ENCODE measurements at regions not wholly inside any gene's neighbourhood (a gene's known extent, or its start where the extent isn't known, plus 50 kb on each side); places are given as distances from the start of the nearest gene placed in this dataset.
"Not testable (repeated sequence)": the region's sequence is repeated elsewhere in the genome, so short reads cannot be mapped to it uniquely, and the experiment has no call there.

DNA sequence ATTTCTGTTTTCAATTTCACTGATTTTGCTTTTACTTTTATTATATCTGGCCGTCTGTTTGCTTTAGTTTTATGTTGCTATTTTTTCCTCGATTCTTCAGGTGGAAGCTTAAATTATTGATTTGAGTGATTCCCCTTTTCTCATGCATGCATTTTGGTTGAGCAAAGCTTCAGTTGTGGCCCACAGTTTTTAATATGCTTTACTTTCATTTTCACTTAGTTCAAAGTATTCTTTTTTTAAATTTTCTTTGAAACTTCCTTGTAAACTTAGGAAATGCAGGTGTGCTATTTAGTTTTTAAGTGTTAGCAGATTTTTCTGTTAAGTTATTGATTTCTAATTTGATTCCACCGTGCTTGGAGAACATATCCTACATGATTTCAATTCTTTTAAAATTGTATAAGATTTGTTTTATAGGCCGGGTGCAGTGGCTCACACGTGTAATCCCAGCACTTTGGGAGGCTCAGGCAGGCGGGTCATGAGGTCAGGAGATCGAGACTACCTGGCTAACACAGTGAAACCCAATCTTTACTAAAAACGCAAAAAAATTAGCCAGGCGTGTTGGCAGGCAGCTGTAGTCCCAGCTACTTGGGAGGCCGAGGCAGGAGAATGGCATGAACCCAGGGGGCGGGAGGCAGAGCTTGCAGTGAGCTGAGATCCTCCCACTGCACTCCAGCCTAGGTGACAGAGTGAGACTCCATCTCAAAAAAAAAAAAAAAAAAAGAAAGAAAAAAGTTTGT lies 531.2 kb downstream of the KIF2B start:
- no peak for DNase-seq (ENCODE audit: low read depth)
- Histone ChIP-seq H3K4me3 (ENCODE audit: low read depth, low read length) (no peak overlapping the region), H3K27me3 (ENCODE audit: control insufficient read depth, insufficient read depth, low read length) (no peaks in the 10 kb centered on the region), H3K36me3 (ENCODE audit: control insufficient read depth, insufficient read depth, low read length) (no peaks in the 10 kb centered on the region)
- TF ChIP-seq, protein P1, sequence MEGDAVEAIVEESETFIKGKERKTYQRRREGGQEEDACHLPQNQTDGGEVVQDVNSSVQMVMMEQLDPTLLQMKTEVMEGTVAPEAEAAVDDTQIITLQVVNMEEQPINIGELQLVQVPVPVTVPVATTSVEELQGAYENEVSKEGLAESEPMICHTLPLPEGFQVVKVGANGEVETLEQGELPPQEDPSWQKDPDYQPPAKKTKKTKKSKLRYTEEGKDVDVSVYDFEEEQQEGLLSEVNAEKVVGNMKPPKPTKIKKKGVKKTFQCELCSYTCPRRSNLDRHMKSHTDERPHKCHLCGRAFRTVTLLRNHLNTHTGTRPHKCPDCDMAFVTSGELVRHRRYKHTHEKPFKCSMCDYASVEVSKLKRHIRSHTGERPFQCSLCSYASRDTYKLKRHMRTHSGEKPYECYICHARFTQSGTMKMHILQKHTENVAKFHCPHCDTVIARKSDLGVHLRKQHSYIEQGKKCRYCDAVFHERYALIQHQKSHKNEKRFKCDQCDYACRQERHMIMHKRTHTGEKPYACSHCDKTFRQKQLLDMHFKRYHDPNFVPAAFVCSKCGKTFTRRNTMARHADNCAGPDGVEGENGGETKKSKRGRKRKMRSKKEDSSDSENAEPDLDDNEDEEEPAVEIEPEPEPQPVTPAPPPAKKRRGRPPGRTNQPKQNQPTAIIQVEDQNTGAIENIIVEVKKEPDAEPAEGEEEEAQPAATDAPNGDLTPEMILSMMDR (IDR thresholded peaks at IDR 0.05; ENCODE audit: insufficient read depth, low read length, severe bottlenecking), result no peak
- FAIRE-seq, result no peak

- not testable (repeated sequence) for DNase-seq (ENCODE audit: low read depth); H3K36me3 ChIP-seq (ENCODE audit: control insufficient read depth, insufficient read depth, low read length); FAIRE-seq; H3K27me3 ChIP-seq (ENCODE audit: control insufficient read depth, insufficient read depth, low read length); H3K4me3 ChIP-seq (ENCODE audit: low read depth, low read length)
These were observed 538.3 kb downstream of the KIF2B start for GRCh38 chr17:54361073-54361472.

GRCh38 chr17:54368906-54369305 lies 531.7 kb upstream of the TOM1L1 start:
- no peak for DNase-seq (ENCODE audit: low read depth)

GRCh38 chr17:54372069-54372749 lies 528.4 kb upstream of the TOM1L1 start:
- FAIRE-seq, result no peak

More at GRCh38 chr17:54368906-54369305, 531.7 kb upstream of the TOM1L1 start:
- no peaks in the 10 kb centered on the region for H3K27me3 ChIP-seq (ENCODE audit: control insufficient read depth, insufficient read depth, low read length)
- H3K36me3 ChIP-seq (ENCODE audit: control insufficient read depth, insufficient read depth, low read length), result no peaks in the 10 kb centered on the region
- TF ChIP-seq, protein P1 (IDR thresholded peaks at IDR 0.05; ENCODE audit: insufficient read depth, low read length, severe bottlenecking), result no peak
- no peak overlapping the region for H3K4me3 ChIP-seq (ENCODE audit: low read depth, low read length)
- no peak for FAIRE-seq

DNA sequence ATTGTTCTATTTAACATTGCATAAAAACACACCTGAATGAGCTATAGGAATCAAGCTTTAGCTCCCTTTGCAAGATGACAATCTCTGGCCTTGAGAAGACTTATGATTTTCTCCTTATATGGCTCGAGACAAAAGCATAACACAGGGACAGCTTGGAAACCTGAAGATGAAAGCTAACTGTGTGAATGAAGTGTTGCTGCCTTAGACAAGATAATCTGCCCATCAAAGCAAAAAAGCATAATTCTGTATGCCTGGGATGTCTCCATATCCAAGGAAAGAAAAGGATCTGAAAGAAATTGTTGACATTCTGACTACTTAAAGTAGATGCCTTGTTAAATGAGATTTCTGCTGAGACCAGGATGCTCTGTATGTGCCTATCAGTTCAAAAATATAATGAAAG lies 526.7 kb upstream of the TOM1L1 start:
- TF ChIP-seq, protein P1 (IDR thresholded peaks at IDR 0.05; ENCODE audit: insufficient read depth, low read length, severe bottlenecking), result no peak
- DNase-seq (ENCODE audit: low read depth), result no peak
- FAIRE-seq, result no peak
- Histone ChIP-seq H3K4me3 (ENCODE audit: low read depth, low read length) (no peak overlapping the region), H3K36me3 (ENCODE audit: control insufficient read depth, insufficient read depth, low read length) (no peaks in the 10 kb centered on the region), H3K27me3 (ENCODE audit: control insufficient read depth, insufficient read depth, low read length) (no peaks in the 10 kb centered on the region)

More at GRCh38 chr17:54372069-54372749, 528.4 kb upstream of the TOM1L1 start:
- no peaks in the 10 kb centered on the region for H3K27me3 ChIP-seq (ENCODE audit: control insufficient read depth, insufficient read depth, low read length)
- no peaks in the 10 kb centered on the region for H3K36me3 ChIP-seq (ENCODE audit: control insufficient read depth, insufficient read depth, low read length)
- TF ChIP-seq, protein P1 (IDR thresholded peaks at IDR 0.05; ENCODE audit: insufficient read depth, low read length, severe bottlenecking), result no peak
- H3K4me3 ChIP-seq (ENCODE audit: low read depth, low read length), result no peak overlapping the region
- no peak for DNase-seq (ENCODE audit: low read depth)

- FAIRE-seq; H3K27me3 ChIP-seq (ENCODE audit: control insufficient read depth, insufficient read depth, low read length); DNase-seq (ENCODE audit: low read depth); H3K4me3 ChIP-seq (ENCODE audit: low read depth, low read length); H3K36me3 ChIP-seq (ENCODE audit: control insufficient read depth, insufficient read depth, low read length): not testable (repeated sequence)
These were observed 524.2 kb upstream of the TOM1L1 start for GRCh38 chr17:54376409-54376808.
